Fibroblast of lung (primary cell): ENCODE measurements at regions not wholly inside any gene's neighbourhood (a gene's known extent, or its start where the extent isn't known, plus 50 kb on each side); places are given as distances from the start of the nearest gene placed in this dataset.

Source experiments
- CTCF ChIP-seq, 2 donors: IDR thresholded peaks in 1 of 2; conservative IDR thresholded peaks in 1 of 2; 1 replicate in 1 of 2; 2 replicates in 1 of 2; pipeline ENCODE4 v1.5.1; 2011 to 2012; ENCODE audit warnings: low read length in 2 of 2, control low read depth in 1 of 2, inconsistent platforms in 1 of 2, low read depth in 1 of 2, mild to moderate bottlenecking in 1 of 2
- EZH2 ChIP-seq: IDR thresholded peaks from 2 replicates; pipeline ENCODE4 v1.5.1; 2012; ENCODE audit warnings: low read length, control low read depth, mild to moderate bottlenecking; ENCODE audit errors: missing control alignments

GRCh38 chr20:39658662-39659409 is 696.7 kb downstream of the DHX35 start:
- no peak for TF ChIP-seq CTCF (conservative IDR thresholded peaks at IDR 0.05 in 1 of 2, IDR thresholded peaks at IDR 0.05 in 1 of 2; ENCODE audit: low read depth in 1 of 2, low read length in 2 of 2)
- TF ChIP-seq EZH2: no peak
